CD14-positive monocyte (primary cell): ENCODE measurements at regions not wholly inside any gene's neighbourhood (a gene's known extent, or its start where the extent isn't known, plus 50 kb on each side); places are given as distances from the start of the nearest gene placed in this dataset.

ENCODE experiments used
- DNase-seq, 3 donors: peaks; one replicate each; pipeline ENCODE4 v3.0.0-alpha.2; 2011 to 2022
- H2AFZ ChIP-seq: 2 replicates; pipeline ENCODE4 v1.6.0; 2012; ENCODE audit warnings: mild to moderate bottlenecking, low read depth, low read length, inconsistent platforms; ENCODE audit not compliant: insufficient read depth, poor library complexity, severe bottlenecking
- H3K27ac ChIP-seq, 2 donors: 1 replicate in 1 of 2; 2 replicates in 1 of 2; pipeline ENCODE4 v1.5.1; 2012 to 2013; ENCODE audit warnings: low read length in 2 of 2, control low read depth in 1 of 2, inconsistent platforms in 1 of 2, low read depth in 1 of 2, mild to moderate bottlenecking in 1 of 2
- H3K27me3 ChIP-seq, 2 donors: one replicate each; pipeline versions ENCODE4 v1.6.0 to v1.6.1; 2011 to 2013; ENCODE audit warnings: low read length in 2 of 2; ENCODE audit not compliant: control insufficient read depth in 2 of 2, insufficient read depth in 2 of 2
- H3K36me3 ChIP-seq, 2 donors: replicated peaks in 1 of 2; 1 replicate in 1 of 2; 2 replicates in 1 of 2; pipeline versions ENCODE4 v1.5.1 to v1.6.1; 2012 to 2013; ENCODE audit warnings: low read length in 2 of 2, control low read depth in 1 of 2, inconsistent platforms in 1 of 2, mild to moderate bottlenecking in 1 of 2; ENCODE audit not compliant: insufficient read depth in 2 of 2, control insufficient read depth in 1 of 2
- H3K4me1 ChIP-seq, 2 donors: 1 replicate in 1 of 2; 2 replicates in 1 of 2; pipeline versions ENCODE4 v1.5.1 to v1.6.1; 2012 to 2013; ENCODE audit warnings: low read length in 2 of 2, control low read depth in 1 of 2, inconsistent platforms in 1 of 2, mild to moderate bottlenecking in 1 of 2, moderate library complexity in 1 of 2; ENCODE audit not compliant: insufficient read depth in 2 of 2, control insufficient read depth in 1 of 2
- H3K4me2 ChIP-seq: replicated peaks from 2 replicates; pipeline ENCODE3; 2012; ENCODE audit warnings: low read length, moderate library complexity, mild to moderate bottlenecking; ENCODE audit not compliant: poor library complexity, severe bottlenecking; ENCODE audit errors: extremely low read depth
- H3K4me3 ChIP-seq, 3 experiments: fragments of 200-600 bp in 1 of 3; sonication (generic) in 1 of 3; replicated peaks in 1 of 3; 1 replicate in 2 of 3; 2 replicates in 1 of 3; pipeline ENCODE4 v1.5.1; 2011 to 2013; ENCODE audit warnings: low read length in 3 of 3, mild to moderate bottlenecking in 3 of 3, control low read depth in 2 of 3, low read depth in 2 of 3, inconsistent platforms in 1 of 3, moderate library complexity in 1 of 3
- H3K79me2 ChIP-seq: 2 replicates; pipeline ENCODE4 v1.6.0; 2012; ENCODE audit warnings: mild to moderate bottlenecking, control low read depth, inconsistent platforms, low read length, moderate library complexity; ENCODE audit not compliant: insufficient read depth
- H3K9ac ChIP-seq: 2 replicates; pipeline ENCODE4 v1.6.0; 2017; ENCODE audit warnings: low read length, mild to moderate bottlenecking; ENCODE audit not compliant: insufficient read depth, poor library complexity, severe bottlenecking
- H3K9me3 ChIP-seq, 2 donors: replicated peaks in 1 of 2; 1 replicate in 1 of 2; 2 replicates in 1 of 2; pipeline versions ENCODE4 v1.5.1 to v1.6.1; 2012 to 2013; ENCODE audit warnings: low read length in 2 of 2, control low read depth in 1 of 2; ENCODE audit not compliant: control insufficient read depth in 1 of 2, insufficient read depth in 1 of 2
- H4K20me1 ChIP-seq: 2 replicates; pipeline ENCODE4 v1.6.0; 2012; ENCODE audit warnings: mild to moderate bottlenecking, low read length, control low read depth, moderate library complexity; ENCODE audit not compliant: insufficient read depth
- H3K27ac Mint-ChIP-seq, 7 donors: one replicate each; pipeline ENCODE4 v1.8.0; 2020; ENCODE audit warnings: mild to moderate bottlenecking in 7 of 7, mixed read lengths in 7 of 7, moderate library complexity in 6 of 7, inconsistent platforms in 2 of 7
- H3K27me3 Mint-ChIP-seq, 3 donors: one replicate each; pipeline ENCODE4 v1.8.0; 2021 to 2022; ENCODE audit warnings: low read depth in 3 of 3, mild to moderate bottlenecking in 3 of 3, mixed read lengths in 3 of 3, moderate library complexity in 3 of 3, inconsistent platforms in 1 of 3
- H3K36me3 Mint-ChIP-seq, 2 donors: one replicate each; pipeline ENCODE4 v1.8.0; 2020; ENCODE audit warnings: mixed read lengths in 2 of 2, inconsistent platforms in 1 of 2, mild to moderate bottlenecking in 1 of 2
- H3K4me1 Mint-ChIP-seq: one replicate; pipeline ENCODE4 v1.8.0; 2020; ENCODE audit warnings: mild to moderate bottlenecking, mixed read lengths
- H3K4me3 Mint-ChIP-seq, 2 donors: one replicate each; pipeline ENCODE4 v1.8.0; 2020; ENCODE audit warnings: mild to moderate bottlenecking in 2 of 2, mixed read lengths in 2 of 2, moderate library complexity in 1 of 2
- H3K9me3 Mint-ChIP-seq, 7 donors: one replicate each; pipeline ENCODE4 v1.8.0; 2020 to 2022; ENCODE audit warnings: mixed read lengths in 7 of 7, mild to moderate bottlenecking in 6 of 7, moderate library complexity in 6 of 7, inconsistent platforms in 2 of 7
- WGBS: methylation state at CpG from one replicate; pipeline ENCODE4 v1.1.5; 2013; ENCODE audit warnings: missing lambda C conversion rate; ENCODE audit not compliant: insufficient coverage; 5-methylcytosine and 5-hydroxymethylcytosine counted together
- intact Hi-C, 2 donors: fragments of 100-400 bp; cut with micrococcal nuclease; formaldehyde crosslinking; loops; one replicate each; pipeline versions ENCODE4 v1.15.0 to v1.15.1; 2023
- TF ChIP-seq, protein P1 (sequence below): fragments of 200-600 bp; IDR thresholded peaks from one replicate; pipeline ENCODE4 v1.8.0; 2022; ENCODE audit warnings: antibody characterized with exemption, mild to moderate bottlenecking

DNA sequence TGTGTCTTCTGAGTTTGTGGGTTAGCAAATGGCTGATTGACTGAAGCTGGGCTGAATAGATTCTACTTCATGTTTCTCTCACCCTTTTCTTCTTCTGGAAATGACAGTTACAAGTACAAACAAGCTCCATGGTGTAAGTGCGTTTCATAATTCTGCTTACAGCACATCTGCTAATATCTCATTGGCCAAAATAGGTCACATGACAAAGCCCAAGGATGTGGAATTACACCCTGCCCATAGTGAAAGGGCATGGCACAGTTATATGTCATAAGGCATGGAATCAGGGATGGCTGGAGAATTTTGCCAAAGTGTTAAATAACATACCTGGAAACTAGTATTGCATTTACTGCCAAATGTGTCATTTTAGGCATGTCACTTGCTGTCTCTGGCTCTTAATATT lies 327.2 kb downstream of the NKX6-1 start:
- DNase-seq, result no peak
- H3K4me1 ChIP-seq, result no peaks in the 10 kb centered on the region
- no CpG with 5 or more reads among the region's 1 CpG for WGBS
- H3K9ac ChIP-seq, result no peak overlapping the region
- no peaks in the 10 kb centered on the region for H3K9me3 ChIP-seq
- H3K4me3 ChIP-seq, result no peak overlapping the region
- no peak overlapping the region for H3K4me2 ChIP-seq
- H4K20me1 ChIP-seq, result no peaks in the 10 kb centered on the region
- TF ChIP-seq, protein P1, sequence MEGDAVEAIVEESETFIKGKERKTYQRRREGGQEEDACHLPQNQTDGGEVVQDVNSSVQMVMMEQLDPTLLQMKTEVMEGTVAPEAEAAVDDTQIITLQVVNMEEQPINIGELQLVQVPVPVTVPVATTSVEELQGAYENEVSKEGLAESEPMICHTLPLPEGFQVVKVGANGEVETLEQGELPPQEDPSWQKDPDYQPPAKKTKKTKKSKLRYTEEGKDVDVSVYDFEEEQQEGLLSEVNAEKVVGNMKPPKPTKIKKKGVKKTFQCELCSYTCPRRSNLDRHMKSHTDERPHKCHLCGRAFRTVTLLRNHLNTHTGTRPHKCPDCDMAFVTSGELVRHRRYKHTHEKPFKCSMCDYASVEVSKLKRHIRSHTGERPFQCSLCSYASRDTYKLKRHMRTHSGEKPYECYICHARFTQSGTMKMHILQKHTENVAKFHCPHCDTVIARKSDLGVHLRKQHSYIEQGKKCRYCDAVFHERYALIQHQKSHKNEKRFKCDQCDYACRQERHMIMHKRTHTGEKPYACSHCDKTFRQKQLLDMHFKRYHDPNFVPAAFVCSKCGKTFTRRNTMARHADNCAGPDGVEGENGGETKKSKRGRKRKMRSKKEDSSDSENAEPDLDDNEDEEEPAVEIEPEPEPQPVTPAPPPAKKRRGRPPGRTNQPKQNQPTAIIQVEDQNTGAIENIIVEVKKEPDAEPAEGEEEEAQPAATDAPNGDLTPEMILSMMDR, result no peak
- Mint-ChIP-seq H3K4me1 (no peaks in the 10 kb centered on the region), H3K27ac (no peak overlapping the region), H3K27me3 (peaks cover 0 to 2% (median 0%) of the 10 kb centered on the region in 3 donors), H3K4me3 (no peak overlapping the region), H3K9me3 (peaks cover 0 to 6% (median 0%) of the 10 kb centered on the region in 7 donors), H3K36me3 (no peaks in the 10 kb centered on the region)
- no peaks in the 10 kb centered on the region for H3K36me3 ChIP-seq
- no peaks in the 10 kb centered on the region for H3K27me3 ChIP-seq
- no peak overlapping the region for H3K27ac ChIP-seq
- no peak overlapping the region for H2AFZ ChIP-seq
- no peaks in the 10 kb centered on the region for H3K79me2 ChIP-seq
- intact Hi-C loops, result no loop called here

DNA sequence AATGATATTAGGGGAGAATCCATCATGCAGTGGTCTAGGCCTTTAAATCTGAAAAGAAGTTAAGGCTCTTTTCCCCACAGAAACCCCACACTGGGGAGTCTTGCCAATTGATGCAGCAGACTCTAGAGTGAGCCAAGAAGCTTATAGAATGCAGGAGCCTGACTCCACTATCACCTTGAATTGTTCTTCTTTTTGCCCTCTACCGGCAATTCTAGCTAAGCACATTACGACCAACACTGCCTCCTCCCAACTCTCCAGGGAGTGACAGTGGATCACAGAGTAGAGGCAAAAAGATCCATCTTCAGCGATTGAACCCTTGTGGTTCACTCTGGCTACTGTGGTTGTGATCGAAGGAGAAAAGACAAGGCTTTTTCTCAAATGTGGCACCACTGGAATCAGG lies 331.5 kb downstream of the NKX6-1 start:
- intact Hi-C loops, result no loop called here
- Histone ChIP-seq H3K79me2 (no peaks in the 10 kb centered on the region), H2AFZ (no peak overlapping the region), H3K36me3 (no peaks in the 10 kb centered on the region), H3K4me1 (no peaks in the 10 kb centered on the region), H3K27ac (no peak overlapping the region), H4K20me1 (no peaks in the 10 kb centered on the region), H3K9me3 (no peaks in the 10 kb centered on the region), H3K4me3 (no peak overlapping the region), H3K27me3 (no peaks in the 10 kb centered on the region), H3K9ac (no peak overlapping the region), H3K4me2 (no peak overlapping the region)
- TF ChIP-seq, protein P1, result no peak
- Mint-ChIP-seq H3K27me3 (peaks cover 0 to 2% (median 0%) of the 10 kb centered on the region in 3 donors), H3K27ac (no peak overlapping the region), H3K4me1 (no peaks in the 10 kb centered on the region), H3K36me3 (no peaks in the 10 kb centered on the region), H3K4me3 (no peak overlapping the region), H3K9me3 (no peaks in the 10 kb centered on the region)
- 63% methylated on average over 2 of the region's 4 CpGs for WGBS
- DNase-seq, result no peak
